Cardiac muscle cell (in vitro differentiated cells and primary cell): ENCODE measurements at regions not wholly inside any gene's neighbourhood (a gene's known extent, or its start where the extent isn't known, plus 50 kb on each side); places are given as distances from the start of the nearest gene placed in this dataset.
"Not testable (repeated sequence)": the region's sequence is repeated elsewhere in the genome, so short reads cannot be mapped to it uniquely, and the experiment has no call there.

Experiments
- DNase-seq, 2 donors: peaks; one replicate each; pipeline versions ENCODE4 v3.0.0 to v3.0.0-alpha.2; 2010 to 2017; ENCODE audit warnings: low read depth in 1 of 2, low spot score in 1 of 2
- H3K27ac ChIP-seq: fragments of 200-600 bp; sonication (generic); 2 replicates; pipeline ENCODE4 v1.5.1; 2016
- H3K27me3 ChIP-seq: fragments of 200-600 bp; sonication (generic); 2 replicates; pipeline ENCODE4 v1.6.0; 2016; ENCODE audit warnings: control low read depth
- H3K36me3 ChIP-seq: fragments of 200-600 bp; sonication (generic); 2 replicates; pipeline ENCODE4 v1.5.1; 2016; ENCODE audit warnings: control low read depth
- H3K4me1 ChIP-seq: fragments of 200-600 bp; sonication (generic); 2 replicates; pipeline ENCODE4 v1.8.1; 2017; ENCODE audit warnings: low read depth, mild to moderate bottlenecking, mixed run types
- H3K4me3 ChIP-seq: fragments of 200-600 bp; sonication (generic); 2 replicates; pipeline ENCODE4 v1.5.1; 2016; ENCODE audit warnings: mild to moderate bottlenecking
- H3K9me3 ChIP-seq: fragments of 200-600 bp; sonication (generic); 2 replicates; pipeline ENCODE4 v1.5.1; 2017; ENCODE audit warnings: low read depth, mild to moderate bottlenecking, control low read depth
- CTCF ChIP-seq: IDR thresholded peaks from 2 replicates; pipeline ENCODE4 v1.5.1; 2012; ENCODE audit warnings: low read depth, mild to moderate bottlenecking, low read length

GRCh38 chr16:35102780-35103403 lies 1643.5 kb downstream of the TP53TG3F start:
- Histone ChIP-seq H3K27ac (no peak overlapping the region), H3K27me3 (no peaks in the 10 kb centered on the region), H3K9me3 (no peaks in the 10 kb centered on the region), H3K4me3 (no peak overlapping the region), H3K4me1 (no peaks in the 10 kb centered on the region), H3K36me3 (no peaks in the 10 kb centered on the region)
- no peak for TF ChIP-seq CTCF
- DNase-seq = no peak

DNA sequence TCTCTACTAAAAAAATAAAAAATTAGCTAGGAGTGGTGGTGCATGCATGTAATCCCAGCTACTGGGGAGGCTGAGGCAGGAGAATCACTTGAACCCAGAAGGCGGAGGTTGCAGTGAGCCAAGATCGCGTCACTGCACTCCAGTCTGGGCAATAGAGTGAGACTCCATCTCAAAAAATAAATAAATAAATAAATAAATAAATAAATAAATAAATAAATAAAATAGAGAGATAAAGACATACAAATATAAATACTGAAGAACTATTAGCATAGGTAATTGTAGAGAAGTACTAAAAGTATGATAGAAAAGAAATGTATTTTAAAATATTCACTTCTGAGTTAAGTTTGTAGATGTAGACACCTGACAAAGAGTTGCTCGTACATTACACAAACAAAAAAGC lies 1652.4 kb downstream of the TP53TG3F start:
- not testable (repeated sequence) for DNase-seq, H3K4me1 ChIP-seq, H3K27me3 ChIP-seq, H3K9me3 ChIP-seq, H3K36me3 ChIP-seq, H3K4me3 ChIP-seq, H3K27ac ChIP-seq

DNA sequence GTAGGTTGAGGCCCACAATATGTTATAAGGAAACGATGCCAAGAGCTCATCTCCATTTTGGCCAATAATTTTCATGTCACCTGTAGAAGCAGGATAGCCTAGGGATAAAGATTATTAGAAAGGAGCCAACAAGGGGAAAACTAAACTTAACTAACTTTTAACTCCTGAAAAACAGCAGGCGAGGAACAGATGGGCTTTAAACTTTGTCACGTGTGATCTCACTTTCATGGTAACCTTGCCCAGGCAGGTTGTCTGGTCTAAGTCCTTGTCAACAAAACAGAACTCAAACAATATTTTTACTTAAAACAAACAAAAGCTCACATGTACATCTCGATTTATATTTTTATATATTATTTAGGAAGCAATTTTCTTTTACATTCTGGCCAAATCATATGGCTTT lies 1672.0 kb downstream of the TP53TG3F start:
- peaks cover 6% of the 10 kb centered on the region for H3K9me3 ChIP-seq
- no peak overlapping the region for H3K4me3 ChIP-seq
- no peaks in the 10 kb centered on the region for H3K4me1 ChIP-seq
- no peaks in the 10 kb centered on the region for H3K27me3 ChIP-seq
- H3K27ac ChIP-seq = no peak overlapping the region
- no peaks in the 10 kb centered on the region for H3K36me3 ChIP-seq
- TF ChIP-seq CTCF = no peak
- no peak for DNase-seq

- DNase-seq = no peak
- Histone ChIP-seq H3K27ac (no peak overlapping the region), H3K9me3 (peaks cover 6% of the 10 kb centered on the region), H3K4me3 (no peak overlapping the region), H3K36me3 (no peaks in the 10 kb centered on the region), H3K27me3 (no peaks in the 10 kb centered on the region), H3K4me1 (no peaks in the 10 kb centered on the region)
- no peak for TF ChIP-seq CTCF
Measured at GRCh38 chr16:35134471-35134870, 1675.1 kb downstream of the TP53TG3F start.

DNA sequence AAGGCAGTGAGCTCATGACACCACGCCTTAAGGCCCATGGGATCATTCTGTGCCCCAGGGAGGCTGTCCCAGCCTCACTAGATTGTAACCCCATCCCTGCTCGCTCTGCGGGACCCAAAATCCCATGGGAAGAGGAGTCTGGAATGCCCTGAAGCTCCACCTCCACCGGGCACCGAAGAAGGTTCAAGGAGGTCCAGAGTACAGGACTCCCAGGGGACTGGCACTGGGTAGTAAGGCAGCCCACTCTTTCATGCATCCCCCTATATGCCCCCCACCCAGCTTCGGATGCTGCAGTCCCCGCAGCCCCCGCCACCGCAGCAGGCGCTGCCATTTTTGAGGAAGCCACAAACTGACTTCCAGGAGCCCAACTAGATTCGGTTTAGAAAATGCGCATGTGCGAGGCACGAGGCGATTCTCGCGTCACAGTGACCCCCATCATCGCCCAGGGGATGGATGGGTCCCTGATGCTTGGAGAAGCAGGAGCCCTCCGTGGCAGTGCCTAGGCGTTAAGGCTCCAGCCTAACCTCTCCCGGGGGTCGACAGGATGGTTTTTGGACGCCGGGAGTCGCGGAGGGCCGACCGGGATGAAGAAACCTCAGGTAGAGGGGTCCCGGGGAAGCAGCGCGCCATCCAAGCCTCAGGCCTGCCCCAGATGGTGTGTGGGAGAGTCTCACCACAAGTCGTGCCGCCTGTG lies 1681.0 kb downstream of the TP53TG3F start:
- Histone ChIP-seq H3K27ac (no peak overlapping the region), H3K4me3 (no peak overlapping the region), H3K27me3 (no peaks in the 10 kb centered on the region), H3K4me1 (no peaks in the 10 kb centered on the region), H3K36me3 (no peaks in the 10 kb centered on the region), H3K9me3 (no peaks in the 10 kb centered on the region)
- no peak for DNase-seq
- no peak for TF ChIP-seq CTCF

DNA sequence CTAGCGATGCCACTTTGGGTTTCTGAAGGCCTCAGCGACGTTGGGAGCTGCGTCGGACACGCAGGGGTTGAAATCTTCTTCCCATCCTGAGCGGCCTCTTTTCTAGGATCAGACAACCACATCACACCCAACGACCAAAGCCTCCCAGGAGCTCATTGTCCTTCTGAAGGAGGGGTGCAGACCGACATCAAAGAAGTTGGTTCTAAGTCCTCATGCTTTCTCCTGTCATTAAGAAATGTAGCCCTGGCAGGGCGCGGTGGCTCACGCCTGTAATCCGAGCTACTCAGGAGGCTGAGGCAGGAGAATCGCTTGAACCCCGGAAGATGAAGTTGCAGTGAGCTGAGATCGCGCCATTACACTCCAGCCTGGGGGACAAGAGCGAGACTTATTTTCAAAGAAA lies 1681.9 kb downstream of the TP53TG3F start:
- no peak for DNase-seq
- no peak for TF ChIP-seq CTCF
- H3K4me3 ChIP-seq = no peak overlapping the region
- H3K27ac ChIP-seq = no peak overlapping the region
- no peaks in the 10 kb centered on the region for H3K36me3 ChIP-seq
- H3K27me3 ChIP-seq = no peaks in the 10 kb centered on the region
- no peaks in the 10 kb centered on the region for H3K9me3 ChIP-seq
- H3K4me1 ChIP-seq = no peaks in the 10 kb centered on the region
